NT2/D1 (cell line): ENCODE measurements at regions not wholly inside any gene's neighbourhood (a gene's known extent, or its start where the extent isn't known, plus 50 kb on each side); places are given as distances from the start of the nearest gene placed in this dataset.

Experiments
- SUZ12 ChIP-seq: IDR thresholded peaks from 2 replicates; pipeline ENCODE4 v1.6.1; 2011; ENCODE audit not compliant: insufficient read length, insufficient read depth; ENCODE audit errors: extremely low read depth
- ZNF274 ChIP-seq: IDR thresholded peaks from 2 replicates; pipeline ENCODE4 v1.6.1; 2011; ENCODE audit warnings: mild to moderate bottlenecking, low read depth, low read length

GRCh38 chr5:173512637-173513435 lies 103.6 kb downstream of the BOD1 start:
- TF ChIP-seq SUZ12 (no peak), ZNF274 (no peak)
